Nephron progenitor cell (in vitro differentiated cells): ENCODE measurements at regions not wholly inside any gene's neighbourhood (a gene's known extent, or its start where the extent isn't known, plus 50 kb on each side); places are given as distances from the start of the nearest gene placed in this dataset.
A peak's percentile ranks its signal among the peaks of the same experiment; 100 is the strongest.

ENCODE experiments used
- DNase-seq: peaks from one replicate; pipeline ENCODE4 v3.0.0; 2021
- H3K27ac Mint-ChIP-seq: 2 replicates; pipeline ENCODE4 v1.8.0; 2021; ENCODE audit warnings: mild to moderate bottlenecking, moderate library complexity, mixed read lengths
- H3K27me3 Mint-ChIP-seq: 2 replicates; pipeline ENCODE4 v1.8.0; 2021; ENCODE audit warnings: mild to moderate bottlenecking, low read depth, mixed read lengths; ENCODE audit not compliant: poor library complexity
- H3K36me3 Mint-ChIP-seq: 2 replicates; pipeline ENCODE4 v1.8.0; 2021; ENCODE audit warnings: low read depth, mixed read lengths
- H3K4me1 Mint-ChIP-seq: 2 replicates; pipeline ENCODE4 v1.8.0; 2021; ENCODE audit warnings: mixed read lengths
- H3K4me3 Mint-ChIP-seq: 2 replicates; pipeline ENCODE4 v1.8.0; 2021; ENCODE audit warnings: mild to moderate bottlenecking, moderate library complexity, mixed read lengths
- H3K9me3 Mint-ChIP-seq: 2 replicates; pipeline ENCODE4 v1.8.0; 2021; ENCODE audit warnings: mild to moderate bottlenecking, moderate library complexity, mixed read lengths
- CTCF ChIP-seq: fragments of 200-600 bp; sonication (generic); IDR thresholded peaks from 2 replicates; pipeline ENCODE4 v1.5.0; 2021; ENCODE audit warnings: antibody characterized with exemption

GRCh38 chr7:24058953-24059352, 225.0 kb upstream of the NPY start:
- no peak for TF ChIP-seq CTCF
- H3K36me3 Mint-ChIP-seq: no peaks in the 10 kb centered on the region
- H3K27me3 Mint-ChIP-seq: no peaks in the 10 kb centered on the region
- H3K4me1 Mint-ChIP-seq: no peaks in the 10 kb centered on the region
- H3K27ac Mint-ChIP-seq: no peak overlapping the region
- no peak for DNase-seq
- H3K4me3 Mint-ChIP-seq: no peak overlapping the region
- peaks cover 15% of the 10 kb centered on the region for H3K9me3 Mint-ChIP-seq

GRCh38 chr7:24059775-24060174, 224.2 kb upstream of the NPY start:
- H3K4me1 Mint-ChIP-seq: no peaks in the 10 kb centered on the region
- no peak overlapping the region for H3K27ac Mint-ChIP-seq
- no peak overlapping the region for H3K4me3 Mint-ChIP-seq
- TF ChIP-seq CTCF: no peak
- no peaks in the 10 kb centered on the region for H3K36me3 Mint-ChIP-seq
- peaks cover 15% of the 10 kb centered on the region for H3K9me3 Mint-ChIP-seq
- DNase-seq: no peak
- H3K27me3 Mint-ChIP-seq: no peaks in the 10 kb centered on the region

DNA sequence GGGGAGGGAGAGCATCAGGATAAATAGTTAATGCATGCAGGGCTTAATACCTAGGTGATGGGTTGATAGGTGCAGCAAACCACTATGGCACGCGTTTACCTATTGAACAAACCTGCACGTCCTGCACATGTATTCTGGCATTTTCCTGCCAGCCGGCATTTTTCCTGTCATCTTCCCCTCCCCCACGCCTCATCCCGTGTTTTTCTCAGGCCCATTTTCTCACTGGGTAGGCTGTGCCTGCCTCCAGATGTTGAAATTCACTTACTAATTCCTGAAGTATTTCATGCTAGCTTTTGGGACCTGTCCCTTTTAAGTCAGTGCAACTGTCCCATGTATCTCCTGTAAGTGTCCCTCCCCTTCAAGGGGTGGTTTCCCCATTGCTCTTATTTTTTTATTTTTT, 220.3 kb upstream of the NPY start:
- peaks cover 24% of the 10 kb centered on the region for H3K9me3 Mint-ChIP-seq
- no peak overlapping the region for H3K4me3 Mint-ChIP-seq
- H3K27ac Mint-ChIP-seq: no peak overlapping the region
- H3K36me3 Mint-ChIP-seq: no peaks in the 10 kb centered on the region
- no peak for DNase-seq
- H3K4me1 Mint-ChIP-seq: no peaks in the 10 kb centered on the region
- peaks cover 3% of the 10 kb centered on the region for H3K27me3 Mint-ChIP-seq
- TF ChIP-seq CTCF: no peak

DNA sequence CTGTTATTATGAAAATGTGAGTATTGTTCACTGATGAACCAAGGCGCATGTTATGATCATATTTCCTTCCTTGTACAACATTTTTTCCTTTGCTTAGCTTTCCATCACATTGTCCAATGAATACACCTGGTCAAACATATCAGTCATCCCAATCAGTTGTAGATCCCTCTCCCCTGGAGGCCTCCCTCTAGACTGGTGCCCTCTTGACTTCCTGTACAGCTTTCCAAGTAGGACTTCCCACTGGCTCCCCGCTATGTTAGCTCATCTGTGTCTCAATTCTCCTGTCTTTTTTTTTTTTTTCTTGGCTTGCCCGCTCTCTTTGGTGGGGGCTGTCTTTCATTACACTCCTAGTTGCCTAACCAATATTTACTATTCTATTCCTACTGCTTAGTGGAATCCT, 214.2 kb upstream of the NPY start:
- TF ChIP-seq CTCF: no peak
- Mint-ChIP-seq H3K4me3 (no peak overlapping the region), H3K36me3 (no peaks in the 10 kb centered on the region), H3K4me1 (peaks cover 19% of the 10 kb centered on the region), H3K27me3 (peaks cover 3% of the 10 kb centered on the region), H3K27ac (peak overlapping the region; percentile 42), H3K9me3 (peaks cover 8% of the 10 kb centered on the region)
- no peak for DNase-seq

GRCh38 chr7:24073651-24074420, 210.2 kb upstream of the NPY start:
- peak; percentile 8 for DNase-seq
- H3K9me3 Mint-ChIP-seq: peaks cover 8% of the 10 kb centered on the region
- H3K27me3 Mint-ChIP-seq: peaks cover 2% of the 10 kb centered on the region
- H3K27ac Mint-ChIP-seq: peak overlapping the region; percentile 39
- H3K4me3 Mint-ChIP-seq: no peak overlapping the region
- no peak for TF ChIP-seq CTCF
- peaks cover 26% of the 10 kb centered on the region for H3K4me1 Mint-ChIP-seq
- H3K36me3 Mint-ChIP-seq: no peaks in the 10 kb centered on the region

DNA sequence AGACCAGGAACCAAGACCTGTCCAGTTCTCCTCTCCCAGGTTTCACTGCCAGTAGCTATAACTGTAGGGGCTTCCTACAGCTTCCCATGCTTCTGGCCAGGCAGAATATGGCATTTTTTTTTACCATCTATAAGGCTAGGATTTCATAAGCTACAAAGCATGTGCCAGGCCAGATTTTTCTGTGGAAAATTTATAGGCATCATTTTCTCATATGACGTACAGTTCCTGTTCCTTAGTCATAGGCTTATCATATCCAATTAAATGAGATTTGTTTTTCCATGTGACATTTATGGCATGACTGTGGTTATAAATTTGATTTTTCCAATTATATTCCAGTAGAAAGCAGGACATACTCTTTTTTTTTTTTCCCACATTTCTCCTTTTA, 208.6 kb upstream of the NPY start:
- no peak overlapping the region for H3K27ac Mint-ChIP-seq
- H3K27me3 Mint-ChIP-seq: peaks cover 2% of the 10 kb centered on the region
- no peak for TF ChIP-seq CTCF
- DNase-seq: no peak
- no peak overlapping the region for H3K4me3 Mint-ChIP-seq
- H3K36me3 Mint-ChIP-seq: no peaks in the 10 kb centered on the region
- H3K9me3 Mint-ChIP-seq: peaks cover 10% of the 10 kb centered on the region
- peaks cover 26% of the 10 kb centered on the region for H3K4me1 Mint-ChIP-seq
